K562 (cell line): ENCODE measurements at regions not wholly inside any gene's neighbourhood (a gene's known extent, or its start where the extent isn't known, plus 50 kb on each side); places are given as distances from the start of the nearest gene placed in this dataset.

Experiments
- ATAC-seq: fragments of 200-7000 bp; cut with Tn5 transposase; 3 replicates; pipeline ENCODE4 v1.9.1; 2020; ENCODE audit warnings: moderate library complexity
- BruUV-seq: library from RNA; stranded (reverse); fragments of 400-500 nt; replicated peaks from 2 replicates; lab custom pipeline; 2021; lab: Mats Ljungman, UMichigan
- CTCF ChIA-PET: fragments of 300-600 bp; formaldehyde crosslinking; extraction: SDS; loops from one replicate; lab custom pipeline; 2021; ENCODE audit warnings: low intra/inter-chr PET ratio; lab: Yijun Ruan, JAX
- POLR2A ChIA-PET: fragments of 300-600, 350-650 bp; sonication (Branson Sonifier 250); formaldehyde crosslinking; extraction: SDS; loops from one replicate; lab custom pipeline; 2021; ENCODE audit warnings: antibody characterized with exemption, inconsistent platforms; lab: Yijun Ruan, JAX
- DNase-seq, 4 experiments: peaks; one replicate each; pipeline versions ENCODE4 v3.0.0 to v3.0.0-alpha.2; 2011 to 2018; ENCODE audit warnings: low spot score in 3 of 4, mixed read lengths in 3 of 4; ENCODE audit errors: extremely low read depth in 1 of 4
- FAIRE-seq: peaks from 2 replicates; lab custom pipeline; 2011; peaks lifted over from hg19 to GRCh38; lab: Jason Lieb, UNC
- H2AFZ ChIP-seq: 2 replicates; pipeline ENCODE4 v1.6.0; 2011; ENCODE audit warnings: low read depth, low read length, control low read depth, inconsistent platforms
- H3K27ac ChIP-seq: fragments of 200-600 bp; 3 replicates; pipeline ENCODE4 v1.8.0; 2011; ENCODE audit warnings: low read depth, mild to moderate bottlenecking, control low read depth, inconsistent platforms, low read length, moderate library complexity, mixed read lengths; ENCODE audit errors: extremely low read depth
- H3K27me3 ChIP-seq, 2 experiments: fragments of 300-600 bp in 1 of 2; 2 replicates in 1 of 2; 3 replicates in 1 of 2; pipeline versions ENCODE4 v1.6.0 to v1.8.0; 2011; ENCODE audit warnings: inconsistent platforms in 2 of 2, low read length in 2 of 2, mild to moderate bottlenecking in 1 of 2, mixed read lengths in 1 of 2, moderate library complexity in 1 of 2; ENCODE audit not compliant: control insufficient read depth in 2 of 2, insufficient read depth in 2 of 2
- H3K36me3 ChIP-seq: fragments of 300-600 bp; 3 replicates; pipeline ENCODE4 v1.8.0; 2011; ENCODE audit warnings: mild to moderate bottlenecking, low read length, inconsistent platforms; ENCODE audit not compliant: control insufficient read depth, insufficient read depth
- H3K4me1 ChIP-seq, 2 experiments: fragments of 200-600 bp in 1 of 2; replicated peaks in 1 of 2; 2 replicates in 1 of 2; 3 replicates in 1 of 2; pipeline versions ENCODE4 v1.5.1 to v1.8.0; 2011; ENCODE audit warnings: inconsistent platforms in 2 of 2, low read length in 2 of 2, mild to moderate bottlenecking in 1 of 2, mixed read lengths in 1 of 2, moderate library complexity in 1 of 2; ENCODE audit not compliant: control insufficient read depth in 2 of 2, insufficient read depth in 2 of 2
- H3K4me2 ChIP-seq: 2 replicates; pipeline ENCODE4 v1.6.1; 2011; ENCODE audit warnings: low read length, control low read depth, inconsistent platforms, mixed read lengths; ENCODE audit not compliant: insufficient read depth
- H3K4me3 ChIP-seq: fragments of 200-600 bp; sonication (generic), shearing (Covaris generic); 2 replicates; pipeline ENCODE4 v1.5.1; 2016; ENCODE audit warnings: control low read depth, inconsistent platforms
- H3K79me2 ChIP-seq: fragments of 200-600 bp; 3 replicates; pipeline ENCODE4 v1.8.0; 2011; ENCODE audit warnings: low read length, inconsistent platforms; ENCODE audit not compliant: control insufficient read depth, insufficient read depth
- H3K9ac ChIP-seq, 2 experiments: 2 replicates each; pipeline versions ENCODE4 v1.6.0 to v1.6.1; 2011; ENCODE audit warnings: low read depth in 2 of 2, low read length in 2 of 2, control low read depth in 1 of 2, inconsistent platforms in 1 of 2, mild to moderate bottlenecking in 1 of 2, mixed read lengths in 1 of 2; ENCODE audit not compliant: insufficient read depth in 1 of 2
- H3K9me1 ChIP-seq: one replicate; pipeline ENCODE4 v1.6.0; 2011; ENCODE audit warnings: inconsistent platforms, mild to moderate bottlenecking, low read length, moderate library complexity; ENCODE audit not compliant: control insufficient read depth, insufficient read depth
- H3K9me3 ChIP-seq: replicated peaks from 2 replicates; pipeline ENCODE4 v1.5.1; 2011; ENCODE audit warnings: low read depth, low read length, inconsistent platforms; ENCODE audit not compliant: control insufficient read depth, insufficient read depth
- H4K20me1 ChIP-seq: replicated peaks from 2 replicates; pipeline ENCODE4 v1.6.1; 2011; ENCODE audit warnings: low read length, inconsistent platforms, mixed read lengths; ENCODE audit not compliant: control insufficient read depth, insufficient read depth
- RFX1 ChIP-seq: fragments of 450-650 bp; IDR thresholded peaks from 2 replicates; pipeline ENCODE4 v1.6.1; 2016; ENCODE audit warnings: mild to moderate bottlenecking, moderate library complexity
- ZNF318 ChIP-seq, 2 experiments: fragments of 450-650 bp; IDR thresholded peaks; 2 replicates each; pipeline ENCODE4 v1.6.1; 2016; ENCODE audit warnings: mild to moderate bottlenecking in 2 of 2, borderline replicate concordance in 1 of 2, low read depth in 1 of 2, moderate library complexity in 1 of 2
- ZNF586 ChIP-seq: fragments of 450-650 bp; formaldehyde crosslinking; conservative IDR thresholded peaks from 2 replicates; pipeline ENCODE4 v1.4.0; 2020; ENCODE audit warnings: mild to moderate bottlenecking, moderate library complexity
- WGBS: fragments of 100-300 bp; shearing (Covaris generic); methylation state at CpG from one replicate; pipeline ENCODE4 v1.1.6; 2016; ENCODE audit warnings: low coverage, mixed read lengths; ENCODE audit not compliant: insufficient coverage; ENCODE audit errors: missing lambda C conversion rate; 5-methylcytosine and 5-hydroxymethylcytosine counted together
- in situ Hi-C: fragments of 300-500 bp; cut with MboI; formaldehyde crosslinking; loops from 4 replicates; pipeline ENCODE4 v1.15.0; 2018; ENCODE audit warnings: inconsistent platforms, mixed read lengths
- intact Hi-C: fragments of 100-400 bp; cut with micrococcal nuclease; formaldehyde crosslinking; loops from 2 replicates; pipeline ENCODE4 v1.14.2; 2022

GRCh38 chr16:8044796-8045195 lies 545.5 kb downstream of the TMEM114 start:
- Histone ChIP-seq H3K27me3 (no peaks in the 10 kb centered on the region), H3K9me3 (no peaks in the 10 kb centered on the region), H3K4me3 (no peak overlapping the region), H3K4me2 (no peak overlapping the region), H3K4me1 (no peaks in the 10 kb centered on the region), H3K9me1 (no peaks in the 10 kb centered on the region), H3K36me3 (peaks cover 77% of the 10 kb centered on the region), H3K79me2 (peaks cover 85% of the 10 kb centered on the region), H2AFZ (no peak overlapping the region)
- in situ Hi-C loops, result no loop called here
- CTCF ChIA-PET, result no interaction called here
- 61% methylated on average over 5 of the region's 5 CpGs for WGBS
- BruUV-seq, result no TSS peak
- no peak for DNase-seq
- POLR2A ChIA-PET, result no interaction called here
- no peak for FAIRE-seq
- TF ChIP-seq RFX1 (peak; percentile 47; the same call in 1 of the 2 replicates), ZNF318 (IDR thresholded peaks at IDR 0.05; ENCODE audit: borderline replicate concordance in 1 of 2, low read depth in 1 of 2) (no peak), ZNF586 (CRISPR knock-in tag) (no peak)
- TF ChIP-seq, all 486 proteins: peak for 1
- no peaks in the 10 kb centered on the region; the same call in 1 of the 2 replicates for H4K20me1 ChIP-seq
- no peak overlapping the region for H3K27ac ChIP-seq
- no peak for ATAC-seq
- intact Hi-C loops, result loop anchor here (10.0 kb wide), 1 partner anchor 70 kb away; no protein-coding TSS in a partner anchor
- no peak overlapping the region for H3K9ac ChIP-seq
